GM12873 (cell line): ENCODE measurements at regions not wholly inside any gene's neighbourhood (a gene's known extent, or its start where the extent isn't known, plus 50 kb on each side); places are given as distances from the start of the nearest gene placed in this dataset.

Source experiments
- CTCF ChIP-seq: IDR thresholded peaks from 2 replicates; pipeline ENCODE4 v1.5.1; 2012; ENCODE audit warnings: low read depth, mild to moderate bottlenecking, moderate library complexity, low read length, control low read depth; ENCODE audit not compliant: insufficient read depth; ENCODE audit errors: missing control alignments

- no peak for TF ChIP-seq CTCF
These were observed 182.9 kb upstream of the SLC38A2 start for GRCh38 chr12:46555406-46555852.

- TF ChIP-seq CTCF, result no peak
These were observed 181.9 kb upstream of the SLC38A2 start for GRCh38 chr12:46554460-46554859.

- TF ChIP-seq CTCF, result no peak
These were observed 181.3 kb upstream of the SLC38A2 start for GRCh38 chr12:46553911-46554310.

- no peak for TF ChIP-seq CTCF
These were observed 180.7 kb upstream of the SLC38A2 start for GRCh38 chr12:46553266-46553665.

GRCh38 chr12:46550266-46550879 lies 177.8 kb upstream of the SLC38A2 start:
- TF ChIP-seq CTCF, result no peak

GRCh38 chr12:46549527-46550265 lies 177.1 kb upstream of the SLC38A2 start:
- TF ChIP-seq CTCF, result no peak

- TF ChIP-seq CTCF, result no peak
These were observed 176.1 kb upstream of the SLC38A2 start for GRCh38 chr12:46548605-46549071.
